GM19328 (cell line): ENCODE measurements at regions not wholly inside any gene's neighbourhood (a gene's known extent, or its start where the extent isn't known, plus 50 kb on each side); places are given as distances from the start of the nearest gene placed in this dataset.

Source experiments
- ATAC-seq: cut with Tn5 transposase; IDR thresholded peaks from one replicate; pipeline ENCODE4 v1.9.1; 2021; ENCODE audit warnings: mild to moderate bottlenecking, moderate library complexity; ENCODE audit not compliant: unreplicated experiment

DNA sequence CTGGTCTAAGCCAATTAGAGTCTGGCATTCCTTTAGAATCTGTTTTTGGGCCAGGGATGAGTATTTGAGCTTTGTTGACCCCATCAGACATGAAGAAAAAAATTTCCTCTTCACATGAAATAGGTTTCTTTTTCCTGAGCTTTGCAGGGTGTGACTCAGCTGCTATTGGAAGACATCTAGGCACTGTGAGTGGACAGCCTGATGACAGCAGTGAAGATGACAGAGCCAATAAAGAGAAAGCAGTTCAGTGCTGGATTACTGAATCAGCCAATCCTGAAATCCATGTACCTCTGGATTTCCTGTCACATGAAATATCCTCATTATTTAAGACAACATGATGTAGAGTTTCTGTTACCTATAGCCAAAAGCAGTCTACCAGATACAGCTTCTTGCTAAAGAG, 51.3 kb upstream of the GRIA1 start:
- no peak for ATAC-seq
